ENCODE measurements at regions not wholly inside any gene's neighbourhood (a gene's known extent, or its start where the extent isn't known, plus 50 kb on each side); places are given as distances from the start of the nearest gene placed in this dataset.

GRCh38 chr19:31178833-31179470, 170.3 kb downstream of the TSHZ3 start:
- TF ChIP-seq CSDC2 (CRISPR knock-in tag; IDR thresholded peaks at IDR 0.05): no peak
- TF ChIP-seq ZNF8 (CRISPR knock-in tag; IDR thresholded peaks at IDR 0.05): no peak
- TF ChIP-seq, protein P1, sequence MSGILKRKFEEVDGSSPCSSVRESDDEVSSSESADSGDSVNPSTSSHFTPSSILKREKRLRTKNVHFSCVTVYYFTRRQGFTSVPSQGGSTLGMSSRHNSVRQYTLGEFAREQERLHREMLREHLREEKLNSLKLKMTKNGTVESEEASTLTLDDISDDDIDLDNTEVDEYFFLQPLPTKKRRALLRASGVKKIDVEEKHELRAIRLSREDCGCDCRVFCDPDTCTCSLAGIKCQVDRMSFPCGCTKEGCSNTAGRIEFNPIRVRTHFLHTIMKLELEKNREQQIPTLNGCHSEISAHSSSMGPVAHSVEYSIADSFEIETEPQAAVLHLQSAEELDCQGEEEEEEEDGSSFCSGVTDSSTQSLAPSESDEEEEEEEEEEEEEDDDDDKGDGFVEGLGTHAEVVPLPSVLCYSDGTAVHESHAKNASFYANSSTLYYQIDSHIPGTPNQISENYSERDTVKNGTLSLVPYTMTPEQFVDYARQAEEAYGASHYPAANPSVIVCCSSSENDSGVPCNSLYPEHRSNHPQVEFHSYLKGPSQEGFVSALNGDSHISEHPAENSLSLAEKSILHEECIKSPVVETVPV (CRISPR knock-in tag; IDR thresholded peaks at IDR 0.05): no peak
- TF ChIP-seq OSR1 (CRISPR knock-in tag; IDR thresholded peaks at IDR 0.05): no peak
- TF ChIP-seq ZC3H10 (CRISPR knock-in tag; IDR thresholded peaks at IDR 0.05): no peak
- TF ChIP-seq ISL1 (CRISPR knock-in tag; IDR thresholded peaks at IDR 0.05): no peak
- TF ChIP-seq, protein P2, sequence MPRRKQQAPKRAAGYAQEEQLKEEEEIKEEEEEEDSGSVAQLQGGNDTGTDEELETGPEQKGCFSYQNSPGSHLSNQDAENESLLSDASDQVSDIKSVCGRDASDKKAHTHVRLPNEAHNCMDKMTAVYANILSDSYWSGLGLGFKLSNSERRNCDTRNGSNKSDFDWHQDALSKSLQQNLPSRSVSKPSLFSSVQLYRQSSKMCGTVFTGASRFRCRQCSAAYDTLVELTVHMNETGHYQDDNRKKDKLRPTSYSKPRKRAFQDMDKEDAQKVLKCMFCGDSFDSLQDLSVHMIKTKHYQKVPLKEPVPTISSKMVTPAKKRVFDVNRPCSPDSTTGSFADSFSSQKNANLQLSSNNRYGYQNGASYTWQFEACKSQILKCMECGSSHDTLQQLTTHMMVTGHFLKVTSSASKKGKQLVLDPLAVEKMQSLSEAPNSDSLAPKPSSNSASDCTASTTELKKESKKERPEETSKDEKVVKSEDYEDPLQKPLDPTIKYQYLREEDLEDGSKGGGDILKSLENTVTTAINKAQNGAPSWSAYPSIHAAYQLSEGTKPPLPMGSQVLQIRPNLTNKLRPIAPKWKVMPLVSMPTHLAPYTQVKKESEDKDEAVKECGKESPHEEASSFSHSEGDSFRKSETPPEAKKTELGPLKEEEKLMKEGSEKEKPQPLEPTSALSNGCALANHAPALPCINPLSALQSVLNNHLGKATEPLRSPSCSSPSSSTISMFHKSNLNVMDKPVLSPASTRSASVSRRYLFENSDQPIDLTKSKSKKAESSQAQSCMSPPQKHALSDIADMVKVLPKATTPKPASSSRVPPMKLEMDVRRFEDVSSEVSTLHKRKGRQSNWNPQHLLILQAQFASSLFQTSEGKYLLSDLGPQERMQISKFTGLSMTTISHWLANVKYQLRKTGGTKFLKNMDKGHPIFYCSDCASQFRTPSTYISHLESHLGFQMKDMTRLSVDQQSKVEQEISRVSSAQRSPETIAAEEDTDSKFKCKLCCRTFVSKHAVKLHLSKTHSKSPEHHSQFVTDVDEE (CRISPR knock-in tag; IDR thresholded peaks at IDR 0.05): no peak
- TF ChIP-seq BACH2 (CRISPR knock-in tag; IDR thresholded peaks at IDR 0.05; ENCODE audit: borderline replicate concordance): no peak
- TF ChIP-seq GLIS3 (CRISPR knock-in tag; IDR thresholded peaks at IDR 0.05): no peak
- no peak for TF ChIP-seq TCF4 (CRISPR knock-in tag; IDR thresholded peaks at IDR 0.05; ENCODE audit: borderline replicate concordance)
- TF ChIP-seq ESRRG (CRISPR knock-in tag; IDR thresholded peaks at IDR 0.05): no peak
- TF ChIP-seq POU6F1 (CRISPR knock-in tag; IDR thresholded peaks at IDR 0.05; ENCODE audit: borderline replicate concordance, low read depth): no peak
- no peak for TF ChIP-seq CREB5 (CRISPR knock-in tag; IDR thresholded peaks at IDR 0.05; ENCODE audit: low read depth)
- no peak for TF ChIP-seq ARNTL (CRISPR knock-in tag; IDR thresholded peaks at IDR 0.05; ENCODE audit: borderline replicate concordance, low read depth)
- no peak for TF ChIP-seq RARB (CRISPR knock-in tag; IDR thresholded peaks at IDR 0.05)
- TF ChIP-seq ZNF70 (CRISPR knock-in tag; IDR thresholded peaks at IDR 0.05): no peak
- no peak for TF ChIP-seq SNAI2 (CRISPR knock-in tag; IDR thresholded peaks at IDR 0.05)
- no peak for ATAC-seq

GRCh38 chr19:31177246-31177645, 172.0 kb downstream of the TSHZ3 start:
- TF ChIP-seq ARNTL (CRISPR knock-in tag; IDR thresholded peaks at IDR 0.05; ENCODE audit: borderline replicate concordance, low read depth) (no peak), ZNF8 (CRISPR knock-in tag; IDR thresholded peaks at IDR 0.05) (no peak), ESRRG (CRISPR knock-in tag; IDR thresholded peaks at IDR 0.05) (no peak), PATZ1 (CRISPR knock-in tag; IDR thresholded peaks at IDR 0.05; ENCODE audit: borderline replicate concordance) (no peak), ISL1 (CRISPR knock-in tag; IDR thresholded peaks at IDR 0.05) (no peak), BACH2 (CRISPR knock-in tag; IDR thresholded peaks at IDR 0.05; ENCODE audit: borderline replicate concordance) (no peak), CREB5 (CRISPR knock-in tag; IDR thresholded peaks at IDR 0.05; ENCODE audit: low read depth) (no peak), POU6F1 (CRISPR knock-in tag; IDR thresholded peaks at IDR 0.05; ENCODE audit: borderline replicate concordance, low read depth) (no peak), ZFP3 (CRISPR knock-in tag; IDR thresholded peaks at IDR 0.05) (no peak), ZC3H10 (CRISPR knock-in tag; IDR thresholded peaks at IDR 0.05) (no peak), RARB (CRISPR knock-in tag; IDR thresholded peaks at IDR 0.05) (no peak), TCF4 (CRISPR knock-in tag; IDR thresholded peaks at IDR 0.05; ENCODE audit: borderline replicate concordance) (no peak), SNAI2 (CRISPR knock-in tag; IDR thresholded peaks at IDR 0.05) (no peak), ZNF565 (CRISPR knock-in tag; conservative IDR thresholded peaks at IDR 0.05; ENCODE audit: low read depth) (no peak), OSR1 (CRISPR knock-in tag; IDR thresholded peaks at IDR 0.05) (no peak)
- TF ChIP-seq, protein P2 (CRISPR knock-in tag; IDR thresholded peaks at IDR 0.05): no peak
- ATAC-seq: no peak

Measured in SK-N-SH treated with all-trans-retinoic acid at 6 μM for 48 hours (cell line).